ENCODE measurements at regions not wholly inside any gene's neighbourhood (a gene's known extent, or its start where the extent isn't known, plus 50 kb on each side); places are given as distances from the start of the nearest gene placed in this dataset.

GRCh38 chr6:4308364-4308763, 173.0 kb upstream of the ECI2 start:
- no peaks in the 10 kb centered on the region for H3K4me1 ChIP-seq
- H3K36me3 ChIP-seq = no peaks in the 10 kb centered on the region
- peaks cover 5 to 26% of the 10 kb centered on the region in 2 donors for H3K9me3 ChIP-seq
- no peak overlapping the region for H3K27ac ChIP-seq
- no peak for DNase-seq (ENCODE audit: low spot score in 2 of 2)
- H3K27me3 ChIP-seq = no peaks in the 10 kb centered on the region
- H3K4me3 ChIP-seq = no peak overlapping the region
- intact Hi-C loops (cut with DNase I; ENCODE audit: low total_unique reads) = no loop called here
- TF ChIP-seq POLR2AphosphoS5 (IDR thresholded peaks at IDR 0.05) (no peak), POLR2A (IDR thresholded peaks at IDR 0.05) (no peak), CTCF (IDR thresholded peaks at IDR 0.05) (no peak)

- Histone ChIP-seq H3K9me3 (no peaks in the 10 kb centered on the region), H3K36me3 (no peaks in the 10 kb centered on the region), H3K4me3 (no peak overlapping the region), H3K27me3 (no peaks in the 10 kb centered on the region), H3K4me1 (no peaks in the 10 kb centered on the region), H3K27ac (no peak overlapping the region)
- intact Hi-C loops (cut with DNase I; ENCODE audit: low total_unique reads) = no loop called here
- DNase-seq (ENCODE audit: low spot score in 2 of 2) = no peak
- TF ChIP-seq CTCF (IDR thresholded peaks at IDR 0.05) (no peak), POLR2A (IDR thresholded peaks at IDR 0.05) (no peak), POLR2AphosphoS5 (IDR thresholded peaks at IDR 0.05) (no peak)
These were observed 169.6 kb upstream of the ECI2 start for GRCh38 chr6:4304927-4305455.

GRCh38 chr6:4303638-4304037, 168.3 kb upstream of the ECI2 start:
- no peak for DNase-seq (ENCODE audit: low spot score in 2 of 2)
- Histone ChIP-seq H3K36me3 (no peaks in the 10 kb centered on the region), H3K9me3 (no peaks in the 10 kb centered on the region), H3K4me3 (no peak overlapping the region), H3K27ac (no peak overlapping the region), H3K4me1 (no peaks in the 10 kb centered on the region), H3K27me3 (no peaks in the 10 kb centered on the region)
- intact Hi-C loops (cut with DNase I; ENCODE audit: low total_unique reads) = no loop called here
- TF ChIP-seq POLR2AphosphoS5 (IDR thresholded peaks at IDR 0.05) = no peak
- TF ChIP-seq CTCF (IDR thresholded peaks at IDR 0.05) = no peak
- TF ChIP-seq POLR2A (IDR thresholded peaks at IDR 0.05) = no peak

GRCh38 chr6:4302524-4302923, 167.1 kb upstream of the ECI2 start:
- DNase-seq (ENCODE audit: low spot score in 2 of 2) = no peak
- H3K27ac ChIP-seq = no peak overlapping the region
- no peaks in the 10 kb centered on the region for H3K27me3 ChIP-seq
- no peaks in the 10 kb centered on the region for H3K36me3 ChIP-seq
- intact Hi-C loops (cut with DNase I; ENCODE audit: low total_unique reads) = no loop called here
- H3K4me3 ChIP-seq = no peak overlapping the region
- H3K9me3 ChIP-seq = peaks cover 4 to 9% of the 10 kb centered on the region in 2 donors
- no peak for TF ChIP-seq CTCF (IDR thresholded peaks at IDR 0.05)
- no peak for TF ChIP-seq POLR2A (IDR thresholded peaks at IDR 0.05)
- H3K4me1 ChIP-seq = no peaks in the 10 kb centered on the region

GRCh38 chr6:4301871-4302270, 166.5 kb upstream of the ECI2 start:
- Histone ChIP-seq H3K27ac (no peak overlapping the region), H3K4me1 (no peaks in the 10 kb centered on the region), H3K36me3 (no peaks in the 10 kb centered on the region), H3K4me3 (no peak overlapping the region), H3K27me3 (no peaks in the 10 kb centered on the region), H3K9me3 (peaks cover 4 to 16% of the 10 kb centered on the region in 2 donors)
- TF ChIP-seq POLR2AphosphoS5 (IDR thresholded peaks at IDR 0.05) (no peak), POLR2A (IDR thresholded peaks at IDR 0.05) (no peak)
- intact Hi-C loops (cut with DNase I; ENCODE audit: low total_unique reads) = no loop called here
- DNase-seq (ENCODE audit: low spot score in 2 of 2) = no peak

- Histone ChIP-seq H3K27ac (no peak overlapping the region), H3K27me3 (no peaks in the 10 kb centered on the region), H3K4me3 (no peak overlapping the region), H3K4me1 (no peaks in the 10 kb centered on the region), H3K36me3 (no peaks in the 10 kb centered on the region), H3K9me3 (peaks cover 4 to 17% of the 10 kb centered on the region in 2 donors)
- DNase-seq (ENCODE audit: low spot score in 2 of 2) = no peak
- TF ChIP-seq POLR2AphosphoS5 (IDR thresholded peaks at IDR 0.05) (no peak), CTCF (IDR thresholded peaks at IDR 0.05) (no peak), POLR2A (IDR thresholded peaks at IDR 0.05) (no peak)
- intact Hi-C loops (cut with DNase I; ENCODE audit: low total_unique reads) = no loop called here
These were observed 165.5 kb upstream of the ECI2 start for GRCh38 chr6:4300917-4301316.

Measured in breast epithelium (tissue), 4 donors.